Peyer's patch (tissue), 4 donors: ENCODE measurements at regions not wholly inside any gene's neighbourhood (a gene's known extent, or its start where the extent isn't known, plus 50 kb on each side); places are given as distances from the start of the nearest gene placed in this dataset.

Experiments
- CTCF ChIP-seq, 6 experiments: fragments of 450-650 bp in 4 of 6; fragments of 200-600 bp in 2 of 6; sonication (generic) in 1 of 6; IDR thresholded peaks; one replicate each; pipeline ENCODE4 v1.5.1; 2017 to 2019; ENCODE audit warnings: antibody characterized with exemption in 6 of 6, mild to moderate bottlenecking in 3 of 6, moderate library complexity in 1 of 6
- POLR2A ChIP-seq, 2 donors: fragments of 450-650 bp; IDR thresholded peaks; one replicate each; pipeline ENCODE4 v1.5.1; 2017; ENCODE audit warnings: antibody characterized with exemption in 2 of 2, mild to moderate bottlenecking in 2 of 2, moderate library complexity in 2 of 2

GRCh38 chr12:34249271-34249670 lies 227.0 kb downstream of the ALG10 start:
- no peak for TF ChIP-seq POLR2A (IDR thresholded peaks at IDR 0.05)
- no peak for TF ChIP-seq CTCF (IDR thresholded peaks at IDR 0.05)
